RCC 7860 (cell line): ENCODE measurements at regions not wholly inside any gene's neighbourhood (a gene's known extent, or its start where the extent isn't known, plus 50 kb on each side); places are given as distances from the start of the nearest gene placed in this dataset.

Source experiments
- DNase-seq: peaks from one replicate; pipeline ENCODE4 v3.0.0-alpha.2; 2015; ENCODE audit warnings: low spot score
- FAIRE-seq: peaks from 2 replicates; lab custom pipeline; 2012; peaks lifted over from hg19 to GRCh38; lab: Jason Lieb, UNC

GRCh38 chr2:118223511-118223991 lies 135.3 kb downstream of the INSIG2 start:
- FAIRE-seq (no peak), DNase-seq (no peak)

GRCh38 chr2:118222672-118223421 lies 134.6 kb downstream of the INSIG2 start:
- DNase-seq (no peak), FAIRE-seq (no peak)

GRCh38 chr2:118222273-118222594 lies 134.0 kb downstream of the INSIG2 start:
- FAIRE-seq = no peak

GRCh38 chr2:118221536-118222272 lies 133.4 kb downstream of the INSIG2 start:
- peak; percentile 46 for DNase-seq
- FAIRE-seq = peak; percentile 73

More at GRCh38 chr2:118222273-118222594, 134.0 kb downstream of the INSIG2 start:
- no peak for DNase-seq

GRCh38 chr2:118219611-118220010 lies 131.3 kb downstream of the INSIG2 start:
- FAIRE-seq = no peak
- no peak for DNase-seq

GRCh38 chr2:118216224-118216623 lies 128.0 kb downstream of the INSIG2 start:
- FAIRE-seq = no peak
- DNase-seq = no peak

- no peak for FAIRE-seq
- no peak for DNase-seq
These were observed 121.5 kb downstream of the INSIG2 start for GRCh38 chr2:118209727-118210126.

GRCh38 chr2:118207889-118208288 lies 119.6 kb downstream of the INSIG2 start:
- DNase-seq (no peak), FAIRE-seq (no peak)

GRCh38 chr2:118202707-118203303 lies 114.5 kb downstream of the INSIG2 start:
- no peak for DNase-seq
- no peak for FAIRE-seq

GRCh38 chr2:118198268-118198667 lies 110.0 kb downstream of the INSIG2 start:
- FAIRE-seq = no peak
- DNase-seq = no peak

GRCh38 chr2:118197011-118197675 lies 108.9 kb downstream of the INSIG2 start:
- FAIRE-seq (no peak), DNase-seq (no peak)

GRCh38 chr2:118190474-118190873 lies 102.2 kb downstream of the INSIG2 start:
- DNase-seq = no peak
- FAIRE-seq = no peak

GRCh38 chr2:118186858-118187254 lies 98.6 kb downstream of the INSIG2 start:
- FAIRE-seq (no peak), DNase-seq (no peak)

GRCh38 chr2:118186110-118186857 lies 98.0 kb downstream of the INSIG2 start:
- DNase-seq (peak; percentile 51), FAIRE-seq (no peak)

- no peak for FAIRE-seq
- no peak for DNase-seq
These were observed 97.2 kb downstream of the INSIG2 start for GRCh38 chr2:118185210-118186109.

- DNase-seq (no peak), FAIRE-seq (no peak)
These were observed 95.1 kb downstream of the INSIG2 start for GRCh38 chr2:118183381-118183780.

GRCh38 chr2:118179445-118179844 lies 91.2 kb downstream of the INSIG2 start:
- FAIRE-seq (no peak), DNase-seq (no peak)

GRCh38 chr2:118177884-118178283 lies 89.6 kb downstream of the INSIG2 start:
- FAIRE-seq = peak; percentile 80

GRCh38 chr2:118177318-118177717 lies 89.0 kb downstream of the INSIG2 start:
- DNase-seq (no peak), FAIRE-seq (no peak)

More at GRCh38 chr2:118177884-118178283, 89.6 kb downstream of the INSIG2 start:
- DNase-seq = peak; percentile 57
